Gastroesophageal sphincter (tissue), 3 donors: ENCODE measurements at regions not wholly inside any gene's neighbourhood (a gene's known extent, or its start where the extent isn't known, plus 50 kb on each side); places are given as distances from the start of the nearest gene placed in this dataset.
A peak's percentile ranks its signal among the peaks of the same experiment; 100 is the strongest.

Experiments used
- POLR2A ChIP-seq, 2 donors: fragments of 450-650 bp; IDR thresholded peaks; one replicate each; pipeline ENCODE4 v1.6.1; 2017; ENCODE audit warnings: antibody characterized with exemption in 2 of 2, mild to moderate bottlenecking in 2 of 2, moderate library complexity in 1 of 2
- TF ChIP-seq, protein P1 (sequence below), 4 experiments: fragments of 200-600 bp in 2 of 4; fragments of 450-650 bp in 2 of 4; sonication (generic) in 1 of 4; IDR thresholded peaks; one replicate each; pipeline ENCODE4 v1.5.1; 2017 to 2019; ENCODE audit warnings: antibody characterized with exemption in 4 of 4, mild to moderate bottlenecking in 2 of 4, moderate library complexity in 2 of 4

DNA sequence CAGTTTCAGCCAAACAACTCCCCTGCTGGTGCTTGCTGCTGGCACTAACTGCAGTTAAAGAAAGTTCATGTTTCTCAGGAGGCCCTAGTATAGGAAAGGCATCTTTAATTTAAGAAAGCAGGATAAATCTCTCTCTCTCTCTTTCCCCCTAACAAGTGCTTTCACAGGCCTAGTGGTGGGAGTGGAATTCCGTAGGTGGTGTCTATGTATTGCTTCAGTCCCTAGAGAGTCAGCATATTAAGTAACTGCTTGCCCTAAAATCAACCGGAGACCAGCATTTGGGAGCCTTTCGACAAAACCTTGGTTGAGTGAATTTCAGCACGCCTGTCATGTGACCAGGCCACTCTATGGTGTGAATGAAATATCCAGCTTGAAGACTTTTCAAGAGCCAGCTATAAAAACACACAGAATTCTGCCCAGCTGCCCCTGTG is 169.2 kb upstream of the TGFBR2 start:
- TF ChIP-seq, protein P1, sequence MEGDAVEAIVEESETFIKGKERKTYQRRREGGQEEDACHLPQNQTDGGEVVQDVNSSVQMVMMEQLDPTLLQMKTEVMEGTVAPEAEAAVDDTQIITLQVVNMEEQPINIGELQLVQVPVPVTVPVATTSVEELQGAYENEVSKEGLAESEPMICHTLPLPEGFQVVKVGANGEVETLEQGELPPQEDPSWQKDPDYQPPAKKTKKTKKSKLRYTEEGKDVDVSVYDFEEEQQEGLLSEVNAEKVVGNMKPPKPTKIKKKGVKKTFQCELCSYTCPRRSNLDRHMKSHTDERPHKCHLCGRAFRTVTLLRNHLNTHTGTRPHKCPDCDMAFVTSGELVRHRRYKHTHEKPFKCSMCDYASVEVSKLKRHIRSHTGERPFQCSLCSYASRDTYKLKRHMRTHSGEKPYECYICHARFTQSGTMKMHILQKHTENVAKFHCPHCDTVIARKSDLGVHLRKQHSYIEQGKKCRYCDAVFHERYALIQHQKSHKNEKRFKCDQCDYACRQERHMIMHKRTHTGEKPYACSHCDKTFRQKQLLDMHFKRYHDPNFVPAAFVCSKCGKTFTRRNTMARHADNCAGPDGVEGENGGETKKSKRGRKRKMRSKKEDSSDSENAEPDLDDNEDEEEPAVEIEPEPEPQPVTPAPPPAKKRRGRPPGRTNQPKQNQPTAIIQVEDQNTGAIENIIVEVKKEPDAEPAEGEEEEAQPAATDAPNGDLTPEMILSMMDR (IDR thresholded peaks at IDR 0.05): peak in 3 of 4 experiments; percentile 17 to 41 (median 39)
- no peak for TF ChIP-seq POLR2A (IDR thresholded peaks at IDR 0.05)
